Mesenchymal stem cell (in vitro differentiated cells and primary cell): ENCODE measurements at regions not wholly inside any gene's neighbourhood (a gene's known extent, or its start where the extent isn't known, plus 50 kb on each side); places are given as distances from the start of the nearest gene placed in this dataset.

Experiments
- DNase-seq: peaks from one replicate; pipeline ENCODE4 v3.0.0-alpha.2; 2013
- H2AFZ ChIP-seq: one replicate; pipeline ENCODE4 v1.6.1; 2013; ENCODE audit warnings: low read depth, mild to moderate bottlenecking, control low read depth, inconsistent platforms, low read length, moderate library complexity
- H2AK5ac ChIP-seq: 2 replicates; pipeline ENCODE4 v1.6.1; 2013; ENCODE audit warnings: low read length, moderate library complexity, mild to moderate bottlenecking, inconsistent platforms; ENCODE audit not compliant: severe bottlenecking
- H2BK120ac ChIP-seq: one replicate; pipeline ENCODE4 v1.6.1; 2013; ENCODE audit warnings: low read depth, mild to moderate bottlenecking, inconsistent platforms, low read length, moderate library complexity
- H2BK12ac ChIP-seq, 2 experiments: one replicate each; pipeline ENCODE4 v1.6.1; 2013; ENCODE audit warnings: inconsistent platforms in 2 of 2, low read length in 2 of 2, mild to moderate bottlenecking in 2 of 2, moderate library complexity in 2 of 2, control low read depth in 1 of 2
- H2BK15ac ChIP-seq: one replicate; pipeline ENCODE4 v1.6.1; 2013; ENCODE audit warnings: mild to moderate bottlenecking, low read depth, inconsistent platforms; ENCODE audit not compliant: poor library complexity, severe bottlenecking
- H2BK5ac ChIP-seq: 2 replicates; pipeline ENCODE4 v1.6.1; 2013; ENCODE audit warnings: low read depth, mild to moderate bottlenecking, low read length, control low read depth, inconsistent platforms; ENCODE audit not compliant: poor library complexity, severe bottlenecking
- H3K14ac ChIP-seq, 2 experiments: one replicate each; pipeline ENCODE4 v1.6.1; 2013; ENCODE audit warnings: inconsistent platforms in 2 of 2, low read length in 2 of 2, control low read depth in 1 of 2, mild to moderate bottlenecking in 1 of 2, moderate library complexity in 1 of 2
- H3K18ac ChIP-seq, 2 experiments: one replicate each; pipeline ENCODE4 v1.6.1; 2013; ENCODE audit warnings: inconsistent platforms in 2 of 2, low read length in 2 of 2, control low read depth in 1 of 2, low read depth in 1 of 2, mild to moderate bottlenecking in 1 of 2
- H3K23ac ChIP-seq, 2 experiments: one replicate each; pipeline ENCODE4 v1.6.1; 2013; ENCODE audit warnings: inconsistent platforms in 2 of 2, low read length in 2 of 2, mild to moderate bottlenecking in 2 of 2, moderate library complexity in 2 of 2, control low read depth in 1 of 2
- H3K27ac ChIP-seq: 2 replicates; pipeline ENCODE4 v1.5.1; 2013; ENCODE audit warnings: mild to moderate bottlenecking, moderate library complexity, low read length, control low read depth, inconsistent platforms; ENCODE audit not compliant: poor library complexity, severe bottlenecking
- H3K27me3 ChIP-seq, 2 experiments: 2 replicates each; pipeline versions ENCODE4 v1.6.1 to v1.7.0; 2013; ENCODE audit warnings: low read length in 2 of 2, mild to moderate bottlenecking in 2 of 2, moderate library complexity in 2 of 2, control low read depth in 1 of 2, inconsistent platforms in 1 of 2; ENCODE audit not compliant: control insufficient read depth in 1 of 2, insufficient read depth in 1 of 2
- H3K36me3 ChIP-seq, 2 experiments: 2 replicates each; pipeline versions ENCODE4 v1.6.1 to v1.7.0; 2013; ENCODE audit warnings: low read length in 2 of 2, control low read depth in 1 of 2, inconsistent platforms in 1 of 2, low read depth in 1 of 2, mild to moderate bottlenecking in 1 of 2; ENCODE audit not compliant: insufficient read depth in 2 of 2, control insufficient read depth in 1 of 2
- H3K4ac ChIP-seq, 2 experiments: one replicate each; pipeline ENCODE4 v1.6.1; 2013; ENCODE audit warnings: inconsistent platforms in 2 of 2, low read length in 2 of 2, mild to moderate bottlenecking in 2 of 2, moderate library complexity in 2 of 2, control low read depth in 1 of 2, low read depth in 1 of 2
- H3K4me1 ChIP-seq: 2 replicates; pipeline ENCODE4 v1.6.1; 2013; ENCODE audit warnings: low read depth, low read length, control low read depth; ENCODE audit not compliant: control insufficient read depth, insufficient read depth
- H3K4me2 ChIP-seq: 2 replicates; pipeline ENCODE4 v1.6.1; 2013; ENCODE audit warnings: low read length, mild to moderate bottlenecking, inconsistent platforms; ENCODE audit not compliant: poor library complexity, severe bottlenecking
- H3K4me3 ChIP-seq, 2 experiments: 2 replicates each; pipeline versions ENCODE4 v1.5.1 to v1.7.0; 2013; ENCODE audit warnings: low read length in 2 of 2, mild to moderate bottlenecking in 2 of 2, control low read depth in 1 of 2, low read depth in 1 of 2; ENCODE audit not compliant: insufficient read depth in 1 of 2
- H3K79me1 ChIP-seq: replicated peaks from 2 replicates; pipeline ENCODE4 v1.6.1; 2013; ENCODE audit warnings: mild to moderate bottlenecking, control low read depth, low read length, inconsistent platforms; ENCODE audit not compliant: poor library complexity, severe bottlenecking
- H3K9ac ChIP-seq: 2 replicates; pipeline ENCODE4 v1.7.0; 2013; ENCODE audit warnings: mild to moderate bottlenecking, low read length, moderate library complexity
- H3K9me3 ChIP-seq: 2 replicates; pipeline ENCODE4 v1.7.0; 2013; ENCODE audit warnings: mild to moderate bottlenecking, low read length; ENCODE audit not compliant: control insufficient read depth
- H4K8ac ChIP-seq: one replicate; pipeline ENCODE4 v1.6.1; 2013; ENCODE audit warnings: inconsistent platforms, mild to moderate bottlenecking, low read length, moderate library complexity
- H4K91ac ChIP-seq: one replicate; pipeline ENCODE4 v1.6.1; 2013; ENCODE audit warnings: mild to moderate bottlenecking, low read length, inconsistent platforms
- WGBS: methylation state at CpG from one replicate; pipeline ENCODE4 v1.1.7; 2013; ENCODE audit warnings: mixed read lengths; 5-methylcytosine and 5-hydroxymethylcytosine counted together

GRCh38 chr2:215662715-215663114, 226.8 kb upstream of the FN1 start:
- no peak overlapping the region for H2AFZ ChIP-seq

GRCh38 chr2:215660687-215661086, 224.8 kb upstream of the FN1 start:
- Histone ChIP-seq H4K91ac (peak overlapping the region; percentile 84), H3K9ac (peak overlapping the region; percentile 83), H4K8ac (peak overlapping the region; percentile 72), H2AK5ac (no peak overlapping the region), H2BK120ac (no peak overlapping the region), H3K4me2 (no peak overlapping the region), H3K79me1 (peaks cover 2% of the 10 kb centered on the region), H2BK15ac (no peak overlapping the region), H3K4me1 (peaks cover 3% of the 10 kb centered on the region), H3K27ac (peak overlapping the region; percentile 99), H3K14ac (peak overlapping the region in 1 of 2 experiments; percentile 95), H2BK5ac (peak overlapping the region; percentile 39), H3K9me3 (no peaks in the 10 kb centered on the region), H3K4ac (peak overlapping the region; percentile 48 to 96), H3K4me3 (no peak overlapping the region), H3K27me3 (no peaks in the 10 kb centered on the region), H2AFZ (peak overlapping the region; percentile 81), H2BK12ac (peak overlapping the region; percentile 81 to 96), H3K18ac (peak overlapping the region; percentile 56 to 95), H3K23ac (peak overlapping the region in 1 of 2 experiments; percentile 83), H3K36me3 (peaks cover 0 to 5% of the 10 kb centered on the region in 2 experiments)
- DNase-seq, result peak; percentile 74
- WGBS, result 51% methylated on average over 7 of the region's 8 CpGs

More at GRCh38 chr2:215662715-215663114, 226.8 kb upstream of the FN1 start:
- WGBS, result 60% methylated on average over 1 of the region's 1 CpG
- Histone ChIP-seq H3K23ac (no peak overlapping the region), H4K8ac (no peak overlapping the region), H3K79me1 (peaks cover 2% of the 10 kb centered on the region), H2BK15ac (no peak overlapping the region), H2AK5ac (no peak overlapping the region), H4K91ac (no peak overlapping the region), H3K14ac (no peak overlapping the region), H2BK12ac (no peak overlapping the region), H3K27me3 (no peaks in the 10 kb centered on the region), H3K9me3 (no peaks in the 10 kb centered on the region), H3K18ac (no peak overlapping the region), H3K4me3 (no peak overlapping the region), H3K4ac (no peak overlapping the region), H3K27ac (peak overlapping the region; percentile 87), H2BK5ac (no peak overlapping the region), H3K4me2 (no peak overlapping the region), H3K36me3 (no peaks in the 10 kb centered on the region), H3K9ac (peak overlapping the region; percentile 23), H3K4me1 (peaks cover 3% of the 10 kb centered on the region), H2BK120ac (no peak overlapping the region)
- DNase-seq, result no peak

GRCh38 chr2:215659650-215660049, 223.8 kb upstream of the FN1 start:
- 100% methylated on average over 1 of the region's 4 CpGs for WGBS
- peak overlapping the region in 1 of 2 experiments; percentile 87 for H3K23ac ChIP-seq

DNA sequence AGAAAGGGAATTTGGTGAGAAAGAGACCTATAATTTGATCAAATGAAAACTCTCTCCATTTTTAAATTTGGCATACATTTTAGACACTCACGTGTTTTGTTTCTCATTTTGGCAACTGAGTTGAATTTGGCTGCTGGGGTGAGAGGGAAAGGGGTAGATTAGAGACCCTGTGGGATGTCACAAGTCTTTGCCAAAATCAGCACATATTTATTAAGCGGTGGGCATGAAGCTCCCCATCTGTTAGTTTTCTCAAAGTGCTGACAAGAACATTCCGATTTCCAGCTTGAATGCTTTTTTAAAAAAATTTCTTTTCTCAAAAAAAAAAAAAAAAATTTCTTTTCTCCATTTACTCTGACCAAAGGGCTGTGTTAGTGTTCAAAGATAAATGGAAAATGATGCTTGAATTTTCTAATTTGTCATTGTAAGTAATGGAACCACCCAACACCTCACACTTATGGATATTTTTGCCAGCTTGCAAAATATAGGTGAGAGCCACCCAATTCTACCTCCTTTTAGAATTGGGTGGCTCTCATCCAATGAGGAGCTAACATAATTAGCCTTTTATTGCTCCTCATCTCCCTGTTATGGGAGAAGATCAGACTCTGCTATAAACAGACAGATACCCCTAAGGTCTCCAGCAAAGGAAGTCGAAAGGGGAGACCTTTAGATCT, 222.9 kb upstream of the FN1 start:
- no peak overlapping the region for H3K4me3 ChIP-seq
- H3K9ac ChIP-seq, result peak overlapping the region; percentile 83
- H2BK120ac ChIP-seq, result no peak overlapping the region
- H3K23ac ChIP-seq, result no peak overlapping the region
- H4K8ac ChIP-seq, result no peak overlapping the region
- 67% methylated on average over 2 of the region's 4 CpGs for WGBS
- H3K4me2 ChIP-seq, result no peak overlapping the region
- H3K14ac ChIP-seq, result no peak overlapping the region
- no peak overlapping the region for H3K4ac ChIP-seq
- no peak for DNase-seq
- H4K91ac ChIP-seq, result no peak overlapping the region
- peaks cover 0 to 5% of the 10 kb centered on the region in 2 experiments for H3K36me3 ChIP-seq
- no peak overlapping the region for H2BK12ac ChIP-seq
- peak overlapping the region; percentile 82 for H2BK5ac ChIP-seq
- H3K27me3 ChIP-seq, result no peaks in the 10 kb centered on the region
- H3K27ac ChIP-seq, result peak overlapping the region; percentile 99
- peaks cover 2% of the 10 kb centered on the region for H3K79me1 ChIP-seq
- H2AFZ ChIP-seq, result no peak overlapping the region
- H3K18ac ChIP-seq, result no peak overlapping the region
- H2AK5ac ChIP-seq, result peak overlapping the region; percentile 91
- no peaks in the 10 kb centered on the region for H3K9me3 ChIP-seq
- no peak overlapping the region for H2BK15ac ChIP-seq
- H3K4me1 ChIP-seq, result peaks cover 3% of the 10 kb centered on the region

More at GRCh38 chr2:215659650-215660049, 223.8 kb upstream of the FN1 start:
- no peak for DNase-seq
- Histone ChIP-seq H2BK5ac (peak overlapping the region; percentile 98), H3K9me3 (no peaks in the 10 kb centered on the region), H3K4me2 (no peak overlapping the region), H2BK120ac (no peak overlapping the region), H2AK5ac (peak overlapping the region; percentile 100), H3K18ac (peak overlapping the region; percentile 54 to 73), H3K4ac (no peak overlapping the region), H2BK15ac (no peak overlapping the region), H3K14ac (no peak overlapping the region), H3K4me3 (peak overlapping the region in 1 of 2 experiments; percentile 0), H3K79me1 (peaks cover 2% of the 10 kb centered on the region), H4K8ac (peak overlapping the region; percentile 27), H4K91ac (peak overlapping the region; percentile 57), H2AFZ (no peak overlapping the region), H2BK12ac (peak overlapping the region; percentile 38 to 93), H3K27ac (peak overlapping the region; percentile 99), H3K27me3 (no peaks in the 10 kb centered on the region), H3K4me1 (peaks cover 3% of the 10 kb centered on the region), H3K9ac (peak overlapping the region; percentile 83), H3K36me3 (peaks cover 0 to 5% of the 10 kb centered on the region in 2 experiments)
